NCI-H1105 treated with DMSO at 0.1 percent for 48 hours (cell line): ENCODE measurements at regions not wholly inside any gene's neighbourhood (a gene's known extent, or its start where the extent isn't known, plus 50 kb on each side); places are given as distances from the start of the nearest gene placed in this dataset.

Experiments used
- DNase-seq: peaks from one replicate; lab custom pipeline; 2025; lab: John Stamatoyannopoulos, UW

DNA sequence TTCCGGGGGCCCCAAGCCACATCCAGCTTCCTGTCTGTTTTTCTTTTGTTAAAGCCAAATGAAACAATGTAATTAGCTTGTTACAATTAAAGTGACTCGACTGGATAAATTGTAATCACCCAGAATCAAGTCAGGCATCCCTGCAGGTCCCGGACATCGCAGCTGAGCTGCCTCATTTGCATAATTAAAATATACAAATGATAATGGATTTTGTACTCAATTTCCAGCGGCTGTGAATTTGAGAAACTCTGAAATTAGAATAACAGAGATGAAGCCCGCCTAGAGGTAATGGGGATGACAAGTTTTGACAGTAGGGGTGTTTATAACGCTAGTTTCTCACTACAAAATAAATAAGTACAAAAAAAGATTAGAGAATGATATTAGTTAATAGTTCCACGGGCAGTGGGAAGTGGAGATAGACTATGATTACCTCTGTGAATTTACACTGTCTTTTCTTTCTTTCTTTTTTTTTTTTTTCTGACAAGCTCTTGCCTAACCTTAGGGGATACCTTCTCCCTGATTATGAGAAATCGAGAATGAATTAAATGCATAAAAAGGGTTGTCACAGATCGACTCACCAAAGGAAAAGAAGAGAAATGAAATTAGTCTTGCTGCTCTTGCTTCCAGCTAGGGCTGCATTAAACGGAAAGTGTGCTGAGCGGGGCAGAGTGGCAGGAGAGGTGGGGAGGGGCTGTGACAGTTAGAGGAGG lies 82.6 kb upstream of the SKOR2 start:
- no peak for DNase-seq

DNA sequence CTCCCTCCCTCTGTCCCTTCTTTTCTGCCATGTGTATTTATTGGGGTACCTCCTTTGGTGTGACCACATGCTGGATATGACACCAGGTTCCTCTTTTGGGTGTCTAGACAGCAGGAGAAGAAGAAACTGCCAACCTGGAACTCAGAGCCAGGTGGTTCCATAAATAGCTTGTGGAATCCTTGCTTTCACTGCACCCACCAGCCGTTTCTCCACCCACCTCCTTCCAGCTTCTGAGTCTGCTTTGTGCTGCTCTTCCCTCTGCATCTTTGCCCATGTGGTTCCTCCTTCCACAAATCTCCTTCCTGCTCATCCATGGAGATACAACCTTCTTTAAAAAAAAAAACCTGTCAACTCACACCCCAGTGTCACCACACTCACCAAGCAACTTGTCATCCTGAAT lies 80.2 kb upstream of the SKOR2 start:
- no peak for DNase-seq

DNA sequence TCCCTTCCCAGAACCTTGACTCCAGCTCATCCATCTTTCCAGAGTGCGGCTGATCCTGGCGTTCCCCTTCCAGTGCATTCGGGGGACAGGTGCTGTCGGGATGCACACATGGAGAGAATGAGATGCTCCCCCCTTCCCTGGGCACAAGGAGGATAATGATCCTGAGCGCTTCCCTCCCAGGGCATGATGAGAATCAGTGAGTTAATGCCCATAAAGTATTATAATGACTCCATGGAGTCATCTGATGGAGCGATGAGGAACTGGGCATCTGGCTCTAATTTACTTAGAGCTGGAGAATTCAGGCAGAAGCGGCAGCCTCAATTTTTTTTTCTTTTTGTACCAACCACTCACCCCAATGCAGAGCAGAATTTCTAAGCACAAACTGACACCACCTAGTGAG lies 79.6 kb upstream of the SKOR2 start:
- no peak for DNase-seq

DNA sequence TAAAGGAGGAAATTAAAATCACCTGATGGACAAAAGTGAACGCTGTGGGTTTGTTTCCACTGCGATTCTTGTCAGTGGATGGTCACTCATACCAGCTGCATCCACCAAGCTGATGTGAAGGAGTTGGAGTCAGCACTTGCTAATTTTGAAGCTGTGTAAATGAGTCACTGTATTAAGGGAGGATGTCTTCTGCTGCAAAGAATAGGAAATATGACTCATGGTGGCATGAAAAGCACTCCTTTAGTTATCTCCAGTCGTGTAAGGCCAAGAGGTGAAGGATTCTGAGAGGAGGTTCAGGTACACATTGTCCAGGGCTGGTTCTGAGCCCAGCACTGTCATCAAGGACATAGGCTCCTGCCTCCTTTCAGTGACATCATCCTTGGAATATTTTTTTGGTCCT lies 71.7 kb upstream of the SKOR2 start:
- no peak for DNase-seq

DNA sequence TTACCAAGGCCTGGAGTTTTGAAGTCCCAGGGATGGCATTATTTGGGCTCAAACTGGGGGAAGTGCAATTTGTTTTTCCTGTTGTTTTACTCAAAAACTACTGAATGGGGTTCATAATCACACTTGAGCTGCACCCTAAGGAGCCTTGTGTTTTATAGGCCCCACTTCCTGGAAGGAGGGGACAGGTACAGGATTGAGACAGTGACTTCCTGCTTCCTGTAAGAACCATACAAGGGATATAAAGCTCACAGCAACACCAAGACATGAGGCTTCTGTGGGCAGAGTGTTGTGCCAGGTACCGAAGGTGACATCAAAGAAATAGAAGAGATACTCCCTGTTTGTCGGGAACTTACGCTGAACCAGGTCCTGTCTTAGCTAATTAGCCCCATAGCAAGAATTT lies 70.4 kb upstream of the SKOR2 start:
- no peak for DNase-seq

DNA sequence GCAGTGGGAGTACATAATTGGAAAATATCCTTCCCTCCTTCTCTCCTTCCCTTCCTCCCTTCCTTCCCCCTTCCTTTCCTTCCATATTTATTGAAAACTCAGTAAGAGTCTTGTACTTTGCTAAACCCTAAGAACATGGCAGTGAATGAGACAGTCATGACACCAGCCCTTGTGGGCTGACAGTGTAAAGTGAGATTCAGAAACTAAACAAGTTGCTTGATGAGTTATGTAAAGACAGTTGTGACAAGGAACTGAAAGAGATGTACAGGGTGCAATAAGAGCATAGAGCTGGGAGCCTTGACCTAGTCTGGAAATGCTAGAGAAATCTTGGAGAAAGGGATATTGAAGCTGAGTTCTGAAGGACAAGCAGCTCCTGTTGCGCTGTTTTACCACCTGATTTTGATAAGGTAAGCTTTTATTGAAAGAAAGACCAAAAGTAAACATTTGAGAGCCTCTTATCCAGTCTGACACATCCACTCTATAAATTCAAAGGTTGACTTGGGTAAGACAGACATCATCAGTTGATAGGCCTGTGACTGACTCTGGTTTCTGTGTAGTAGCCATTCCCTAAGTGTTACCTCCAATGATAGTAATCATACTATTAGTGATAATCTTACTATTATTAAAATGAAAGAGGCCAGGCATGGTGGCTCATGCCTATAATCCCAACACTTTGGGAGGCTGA lies 66.5 kb upstream of the SKOR2 start:
- DNase-seq = no peak

DNA sequence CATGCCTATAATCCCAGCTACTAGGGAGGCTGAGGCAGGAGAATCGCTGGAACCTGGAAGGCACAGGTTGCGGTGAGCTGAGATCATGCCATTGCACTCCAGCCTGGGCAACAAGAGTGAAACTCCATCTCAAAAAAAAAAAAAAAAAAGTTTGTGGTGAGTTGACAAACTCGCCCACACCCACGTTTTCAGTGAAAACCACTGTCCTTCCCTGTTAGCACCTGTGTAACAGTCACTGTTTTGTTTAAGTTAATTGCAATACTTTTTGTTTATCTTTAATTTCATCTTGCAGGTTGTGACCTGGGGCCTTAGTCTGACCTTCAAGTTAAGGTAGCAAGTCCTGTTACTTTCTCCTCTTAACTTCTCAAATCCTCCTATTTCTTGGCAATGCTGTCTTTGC lies 65.5 kb upstream of the SKOR2 start:
- no peak for DNase-seq

DNA sequence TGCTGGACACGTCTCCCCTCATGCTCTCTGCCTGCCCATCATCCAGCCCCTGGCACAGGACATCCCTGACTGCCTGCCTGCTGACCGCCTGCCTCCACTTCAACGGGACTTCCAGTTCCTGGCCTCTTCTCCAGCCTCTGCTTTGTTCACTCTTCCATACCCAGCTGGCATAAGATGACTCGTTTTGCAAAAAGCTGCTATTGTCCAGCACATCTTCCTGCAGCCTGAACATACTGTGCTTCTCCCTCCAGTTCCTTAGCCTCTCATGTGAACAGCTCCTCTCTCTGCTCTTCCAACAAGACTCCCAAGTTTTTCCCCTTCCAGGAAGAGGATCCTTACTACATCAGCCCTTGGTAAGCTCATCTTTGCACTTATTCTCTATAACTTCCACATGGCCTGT lies 62.4 kb upstream of the SKOR2 start:
- DNase-seq = no peak

DNA sequence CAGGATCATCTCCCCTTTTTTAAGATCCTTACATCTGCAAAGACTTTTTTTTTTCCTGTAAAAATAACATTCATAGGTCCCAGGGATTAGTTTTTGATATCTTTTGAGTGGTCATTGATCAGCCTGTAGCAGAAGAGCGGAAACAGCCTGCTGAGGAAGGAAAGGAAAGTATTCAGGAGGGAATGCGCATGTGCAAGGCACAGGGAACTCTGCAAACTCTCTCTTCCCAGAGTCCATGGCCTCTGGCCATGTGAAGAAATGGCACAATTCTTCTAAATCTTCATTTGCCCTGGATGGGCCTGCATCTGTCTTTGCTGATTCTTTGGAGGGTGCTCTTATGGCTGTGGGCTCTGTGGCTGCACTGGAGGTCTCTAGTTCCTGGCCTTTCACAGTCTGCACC lies 60.1 kb upstream of the SKOR2 start:
- no peak for DNase-seq
